ENCODE measurements at regions not wholly inside any gene's neighbourhood (a gene's known extent, or its start where the extent isn't known, plus 50 kb on each side); places are given as distances from the start of the nearest gene placed in this dataset.

GRCh38 chr1:214193691-214194090, 87.3 kb upstream of the SMYD2 start:
- H3K4me3 ChIP-seq, result no peak overlapping the region
- TF ChIP-seq CTCF (IDR thresholded peaks at IDR 0.05) (no peak), POLR2A (IDR thresholded peaks at IDR 0.05) (no peak)
- WGBS, 2 donors, result 53 to 69% methylated on average over 6 of the region's 6 CpGs
- H3K36me3 ChIP-seq (ENCODE audit: low read depth, missing control alignments), result no peaks in the 10 kb centered on the region
- no peak for DNase-seq
- no peaks in the 10 kb centered on the region for H3K9me3 ChIP-seq
- peaks cover 11% of the 10 kb centered on the region for H3K4me1 ChIP-seq
- no peaks in the 10 kb centered on the region for H3K27me3 ChIP-seq
- H3K27ac ChIP-seq, result peak overlapping the region in 1 of 2 donors; percentile 27
- intact Hi-C loops (cut with DNase I; ENCODE audit: low total_unique reads), result no loop called here

GRCh38 chr1:214198571-214198970, 82.4 kb upstream of the SMYD2 start:
- Histone ChIP-seq H3K27ac (no peak overlapping the region), H3K9me3 (no peaks in the 10 kb centered on the region), H3K27me3 (no peaks in the 10 kb centered on the region), H3K36me3 (ENCODE audit: low read depth, missing control alignments) (no peaks in the 10 kb centered on the region), H3K4me3 (no peak overlapping the region), H3K4me1 (peaks cover 2% of the 10 kb centered on the region)
- DNase-seq, result no peak
- TF ChIP-seq POLR2A (IDR thresholded peaks at IDR 0.05), result no peak
- no peak for TF ChIP-seq CTCF (IDR thresholded peaks at IDR 0.05)
- 81 to 87% methylated on average over 1 of the region's 1 CpG for WGBS, 2 donors
- intact Hi-C loops (cut with DNase I; ENCODE audit: low total_unique reads), result no loop called here

GRCh38 chr1:214199585-214199984, 81.4 kb upstream of the SMYD2 start:
- Histone ChIP-seq H3K4me3 (no peak overlapping the region), H3K9me3 (no peaks in the 10 kb centered on the region), H3K36me3 (ENCODE audit: low read depth, missing control alignments) (no peaks in the 10 kb centered on the region), H3K27ac (no peak overlapping the region), H3K27me3 (no peaks in the 10 kb centered on the region), H3K4me1 (no peaks in the 10 kb centered on the region)
- DNase-seq, result no peak
- intact Hi-C loops (cut with DNase I; ENCODE audit: low total_unique reads), result no loop called here
- no peak for TF ChIP-seq CTCF (IDR thresholded peaks at IDR 0.05)
- 69 to 88% methylated on average over 2 of the region's 2 CpGs for WGBS, 2 donors

GRCh38 chr1:214202992-214203391, 78.0 kb upstream of the SMYD2 start:
- Histone ChIP-seq H3K27ac (no peak overlapping the region), H3K9me3 (no peaks in the 10 kb centered on the region), H3K4me1 (no peaks in the 10 kb centered on the region), H3K4me3 (no peak overlapping the region), H3K27me3 (no peaks in the 10 kb centered on the region), H3K36me3 (ENCODE audit: low read depth, missing control alignments) (no peaks in the 10 kb centered on the region)
- intact Hi-C loops (cut with DNase I; ENCODE audit: low total_unique reads), result no loop called here
- DNase-seq, result no peak
- 65 to 79% methylated on average over 3 of the region's 3 CpGs for WGBS, 2 donors
- TF ChIP-seq POLR2A (IDR thresholded peaks at IDR 0.05), result no peak
- TF ChIP-seq CTCF (IDR thresholded peaks at IDR 0.05), result no peak

- WGBS, 2 donors, result 70 to 78% methylated on average over 8 of the region's 8 CpGs
- Histone ChIP-seq H3K4me3 (no peak overlapping the region), H3K27ac (no peak overlapping the region), H3K36me3 (ENCODE audit: low read depth, missing control alignments) (no peaks in the 10 kb centered on the region), H3K4me1 (no peaks in the 10 kb centered on the region), H3K9me3 (no peaks in the 10 kb centered on the region), H3K27me3 (no peaks in the 10 kb centered on the region)
- no peak for DNase-seq
- intact Hi-C loops (cut with DNase I; ENCODE audit: low total_unique reads), result no loop called here
- TF ChIP-seq POLR2A (IDR thresholded peaks at IDR 0.05), result no peak
- TF ChIP-seq CTCF (IDR thresholded peaks at IDR 0.05), result no peak
Observed at GRCh38 chr1:214205053-214205452, 75.9 kb upstream of the SMYD2 start.
